ENCODE measurements at regions not wholly inside any gene's neighbourhood (a gene's known extent, or its start where the extent isn't known, plus 50 kb on each side); places are given as distances from the start of the nearest gene placed in this dataset.

DNA sequence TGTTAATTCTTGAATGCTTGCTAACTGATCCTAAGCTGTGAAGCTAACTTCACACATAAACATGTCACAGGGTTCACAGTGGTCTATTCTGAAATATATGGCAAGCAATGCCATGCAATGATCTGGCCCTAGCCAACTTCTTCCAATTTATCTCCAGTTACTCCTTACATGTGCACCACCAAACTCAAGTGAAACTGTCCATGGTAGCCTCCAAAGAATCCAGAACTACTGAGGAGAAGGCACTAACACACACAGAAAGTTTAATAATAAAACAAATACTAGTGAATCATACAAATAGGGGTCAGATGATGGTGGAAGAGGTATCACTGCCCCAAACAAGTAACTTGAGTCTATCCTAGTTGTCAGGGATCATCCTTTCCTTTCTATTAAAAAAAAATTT is 172.6 kb upstream of the RAB4A start:
- TF ChIP-seq CTCF (IDR thresholded peaks at IDR 0.05; ENCODE audit: insufficient read depth, low read depth, low read length) = no peak
- H3K4me3 ChIP-seq (ENCODE audit: low read depth, low read length) = no peak overlapping the region
- DNase-seq (ENCODE audit: low read depth) = no peak

GRCh38 chr1:229098903-229099578 is 171.9 kb upstream of the RAB4A start:
- DNase-seq (ENCODE audit: low read depth) = no peak
- H3K4me3 ChIP-seq (ENCODE audit: low read depth, low read length) = no peak overlapping the region
- TF ChIP-seq CTCF (IDR thresholded peaks at IDR 0.05; ENCODE audit: insufficient read depth, low read depth, low read length) = no peak

DNA sequence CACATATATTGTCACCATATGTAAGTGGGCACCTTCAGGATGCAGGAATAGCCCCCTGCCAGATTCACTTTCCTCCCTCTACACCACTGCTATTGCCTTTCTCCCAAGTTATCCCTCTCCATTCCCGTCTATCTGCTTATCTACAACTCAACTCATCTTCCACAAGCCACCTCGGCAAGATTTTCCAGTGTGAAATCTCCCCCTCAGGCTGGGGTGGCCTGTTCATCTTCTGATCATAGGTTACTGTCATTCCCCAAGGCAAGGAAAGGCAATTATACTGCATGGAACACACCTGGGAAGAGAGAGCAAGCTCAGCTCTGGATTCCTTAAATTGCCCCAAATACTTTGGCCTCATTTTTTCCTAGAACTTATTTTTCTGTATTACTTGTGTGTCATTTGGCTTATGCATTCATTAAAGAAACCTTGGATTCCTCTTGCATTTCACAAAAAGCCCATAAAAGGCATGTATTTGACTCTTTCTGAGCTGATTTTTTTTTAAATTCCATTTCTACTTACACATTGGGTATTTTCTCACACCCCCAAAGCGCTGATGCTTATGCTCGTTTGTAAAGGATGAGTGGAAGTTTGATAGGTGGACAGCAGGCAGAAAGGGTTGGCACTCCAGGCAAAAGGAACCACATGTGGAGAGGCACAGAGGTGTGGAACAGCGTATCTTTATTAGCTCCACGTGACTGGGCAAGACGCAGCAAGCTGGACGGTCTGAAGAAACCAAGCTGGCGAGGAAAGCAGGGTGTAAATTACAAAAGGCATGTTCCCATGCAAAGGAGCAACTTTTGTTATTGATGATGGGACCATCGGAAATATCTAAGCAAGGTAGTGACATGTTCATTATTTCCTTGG is 169.7 kb upstream of the RAB4A start:
- no peak overlapping the region for H3K4me3 ChIP-seq (ENCODE audit: low read depth, low read length)
- peak; percentile 23 for DNase-seq (ENCODE audit: low read depth)
- no peak for TF ChIP-seq CTCF (IDR thresholded peaks at IDR 0.05; ENCODE audit: insufficient read depth, low read depth, low read length)

DNA sequence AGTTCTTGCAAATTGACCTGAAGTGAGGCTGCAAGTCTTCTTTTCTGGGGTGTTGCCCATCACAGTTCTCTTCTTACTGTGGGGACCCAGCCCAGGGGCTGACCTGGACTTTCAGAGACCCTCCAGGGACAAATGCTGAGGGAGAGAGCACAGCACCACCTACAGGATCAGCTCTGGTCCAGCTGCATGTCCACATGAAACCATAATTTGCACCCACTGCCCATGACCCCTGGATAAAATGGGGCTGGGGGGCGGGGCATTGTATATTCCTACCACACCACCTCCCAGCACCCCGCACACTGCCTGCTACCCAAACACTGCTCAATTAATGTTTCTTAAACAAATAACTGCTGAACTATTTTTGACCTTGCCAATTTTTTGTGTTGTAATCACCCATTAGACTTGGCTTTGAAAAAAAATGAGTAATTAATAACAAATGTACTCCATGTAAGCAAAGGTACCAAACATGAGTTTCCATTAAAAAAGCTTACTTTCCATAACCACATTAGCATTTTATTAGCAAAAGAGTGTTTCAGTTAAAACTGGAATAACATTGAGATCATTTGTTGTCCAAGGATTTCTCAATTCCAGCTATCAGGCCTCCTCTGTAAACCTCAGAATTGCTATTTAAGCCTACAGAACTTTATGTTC is 168.0 kb upstream of the RAB4A start:
- H3K4me3 ChIP-seq (ENCODE audit: low read depth, low read length) = no peak overlapping the region
- peak; percentile 71 for DNase-seq (ENCODE audit: low read depth)
- peak; percentile 32 for TF ChIP-seq CTCF (IDR thresholded peaks at IDR 0.05; ENCODE audit: insufficient read depth, low read depth, low read length)

- H3K4me3 ChIP-seq (ENCODE audit: low read depth, low read length) = no peak overlapping the region
- TF ChIP-seq CTCF (IDR thresholded peaks at IDR 0.05; ENCODE audit: insufficient read depth, low read depth, low read length) = no peak
- no peak for DNase-seq (ENCODE audit: low read depth)
Observed at GRCh38 chr1:229104654-229105053, 166.3 kb upstream of the RAB4A start.

GRCh38 chr1:229105109-229105508 is 165.8 kb upstream of the RAB4A start:
- no peak for DNase-seq (ENCODE audit: low read depth)
- TF ChIP-seq CTCF (IDR thresholded peaks at IDR 0.05; ENCODE audit: insufficient read depth, low read depth, low read length) = no peak
- H3K4me3 ChIP-seq (ENCODE audit: low read depth, low read length) = no peak overlapping the region
